HG02588 (cell line): ENCODE measurements at regions not wholly inside any gene's neighbourhood (a gene's known extent, or its start where the extent isn't known, plus 50 kb on each side); places are given as distances from the start of the nearest gene placed in this dataset.
"Not testable (repeated sequence)": the region's sequence is repeated elsewhere in the genome, so short reads cannot be mapped to it uniquely, and the experiment has no call there.

Source experiments
- ATAC-seq: cut with Tn5 transposase; IDR thresholded peaks from one replicate; pipeline ENCODE4 v1.9.1; 2021; ENCODE audit warnings: mild to moderate bottlenecking, moderate library complexity; ENCODE audit not compliant: unreplicated experiment

DNA sequence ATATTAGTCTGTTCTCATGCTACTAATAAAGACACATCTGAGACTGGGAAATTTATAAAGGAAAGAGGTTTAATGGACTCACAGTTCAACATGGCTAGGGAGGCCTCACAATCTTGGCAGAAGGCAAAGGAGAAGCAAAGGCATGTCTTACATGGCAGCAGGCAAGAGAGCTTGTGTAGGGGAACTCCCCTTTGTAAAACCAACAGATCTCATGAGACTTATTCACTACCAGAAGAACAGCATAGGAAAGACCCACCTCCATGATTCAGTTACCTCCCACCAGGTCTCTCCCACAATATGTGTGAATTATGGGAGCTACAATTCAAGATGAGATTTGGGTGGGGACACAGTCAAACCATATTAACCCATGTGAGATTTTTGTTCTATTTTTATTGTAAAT lies 244.5 kb upstream of the TRIB2 start:
- not testable (repeated sequence) for ATAC-seq

DNA sequence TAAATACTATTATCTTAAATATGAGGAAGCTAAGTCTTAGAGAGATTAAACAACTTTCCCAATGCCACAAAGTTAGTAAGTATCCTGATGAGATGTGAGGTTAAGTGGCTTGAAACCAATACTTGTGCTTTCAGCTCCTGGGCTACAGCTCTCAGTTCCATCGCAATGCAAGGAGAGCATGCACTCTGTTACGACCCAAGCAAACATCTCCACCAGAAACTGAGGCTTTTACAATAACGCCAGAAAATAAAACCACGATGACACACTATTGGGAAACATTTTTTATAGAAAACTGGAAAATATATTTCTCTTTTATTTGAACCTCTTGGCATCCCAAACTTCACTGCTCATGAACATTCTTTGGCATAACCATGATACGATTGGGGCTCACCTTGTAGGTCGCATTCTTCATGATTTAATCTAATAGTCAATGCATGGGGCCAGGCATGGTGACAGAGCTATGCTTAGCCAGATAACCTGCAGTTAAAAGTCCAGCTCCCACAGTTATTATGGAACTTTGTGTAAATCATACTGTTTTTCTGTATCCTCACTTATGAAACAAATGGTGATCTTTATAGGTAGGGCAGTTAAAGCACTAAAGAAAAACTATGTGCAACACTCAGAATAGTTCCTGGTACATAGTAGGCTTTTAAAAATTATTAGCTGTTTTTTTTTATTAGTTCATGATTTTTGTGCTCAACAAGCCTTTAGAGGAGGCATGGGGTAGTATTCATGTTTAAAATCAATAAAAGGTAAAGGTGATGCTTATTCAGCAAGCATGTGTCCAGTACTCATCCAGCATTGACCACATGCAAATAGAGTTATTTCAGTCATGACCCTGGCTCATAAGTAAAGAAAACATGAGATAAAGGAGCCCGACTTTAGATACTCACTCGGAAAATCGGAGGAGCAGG lies 238.3 kb upstream of the TRIB2 start:
- no peak for ATAC-seq

DNA sequence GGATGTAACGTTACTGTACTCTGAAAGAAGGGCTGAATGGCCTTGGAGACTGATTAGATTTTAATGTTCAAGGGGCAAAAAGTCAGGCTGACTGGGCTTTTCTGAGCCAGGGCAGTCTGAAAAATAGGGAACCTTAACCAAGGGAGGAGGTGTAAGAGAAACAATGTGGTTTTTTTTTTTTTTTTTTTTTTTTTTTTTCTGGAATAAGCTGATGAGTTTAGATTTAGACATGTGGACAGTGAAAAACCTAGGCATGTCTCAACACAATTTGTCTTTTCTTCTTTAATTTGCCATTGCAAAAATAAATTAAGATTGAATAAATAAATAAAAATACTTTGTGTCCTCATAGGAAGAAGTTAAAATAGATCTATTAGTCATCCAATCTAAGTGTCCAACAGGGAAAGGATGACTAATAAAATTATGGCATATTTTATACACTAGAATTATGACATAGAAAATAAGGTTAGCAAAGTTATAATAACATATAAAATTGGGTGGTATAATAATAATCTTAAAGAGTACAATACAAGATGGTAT lies 237.6 kb upstream of the TRIB2 start:
- ATAC-seq = no peak

DNA sequence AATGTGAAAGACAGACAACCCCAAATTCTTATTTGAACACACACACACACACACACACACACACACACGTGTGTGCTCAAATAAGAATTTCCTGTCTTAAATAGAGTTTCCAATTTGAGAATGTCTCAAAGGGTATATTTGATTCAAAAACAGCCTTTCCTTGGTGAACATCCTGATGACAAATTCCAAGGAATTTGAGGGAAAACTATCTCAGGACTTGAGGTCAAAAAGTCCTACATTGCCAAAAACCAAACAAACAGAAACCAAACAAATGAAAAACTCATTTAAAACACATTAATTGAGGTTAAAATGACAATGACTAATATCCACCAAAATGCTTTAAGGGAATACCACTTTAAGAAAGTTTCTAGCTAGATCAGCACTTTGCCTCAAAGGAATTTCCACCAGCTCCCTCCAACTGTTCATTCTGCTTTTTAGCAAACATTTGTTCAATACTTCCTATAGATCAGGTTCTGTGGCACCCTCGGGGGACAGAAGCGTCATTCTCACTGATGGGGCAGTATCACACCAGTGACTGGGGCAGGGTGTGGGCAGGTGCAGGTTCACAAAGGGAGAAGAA lies 232.1 kb upstream of the TRIB2 start:
- ATAC-seq = no peak

DNA sequence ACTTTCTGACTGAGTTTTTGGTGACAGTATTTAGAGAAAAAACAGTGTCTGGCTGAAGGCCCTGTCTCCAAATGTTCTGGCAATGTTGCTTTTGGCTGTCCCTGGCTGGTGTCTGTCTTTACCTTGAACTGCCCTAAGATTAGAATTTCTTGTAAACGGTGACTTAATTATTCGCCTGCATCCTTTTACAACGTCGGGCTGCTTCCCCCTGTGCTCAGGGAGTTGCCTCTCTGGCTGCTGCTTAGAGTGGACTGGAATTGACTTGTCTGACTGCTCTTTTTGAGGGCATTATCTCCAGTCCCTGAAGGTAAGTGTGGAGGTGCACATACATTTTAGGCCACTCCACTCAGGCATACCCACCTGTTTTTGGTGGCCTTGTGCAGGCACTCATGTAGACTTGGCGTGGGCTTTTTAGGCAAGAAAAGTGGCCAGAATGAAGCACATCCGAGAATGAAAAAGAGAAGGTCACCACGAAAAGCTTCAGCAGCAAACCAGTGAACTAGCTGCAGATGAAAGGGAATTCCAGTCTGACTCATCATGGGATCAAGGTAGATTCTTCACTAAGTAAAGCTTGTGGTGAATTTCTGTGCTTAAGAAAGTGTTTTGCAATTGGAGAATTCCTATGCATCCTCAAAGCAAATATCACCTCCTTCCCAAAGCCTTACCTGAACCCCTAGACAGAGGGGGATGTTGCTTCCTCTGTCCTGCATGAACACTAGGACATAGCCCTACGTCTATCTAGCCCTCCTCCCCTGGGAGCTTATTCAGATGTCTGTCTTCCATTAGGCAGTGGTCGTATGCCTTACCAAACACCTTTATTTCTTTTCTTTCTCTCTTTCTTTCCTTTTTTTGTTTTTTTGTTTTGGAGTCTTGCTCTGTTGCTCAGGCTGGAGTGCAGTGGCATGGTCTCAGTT lies 230.3 kb upstream of the TRIB2 start:
- ATAC-seq = peak; percentile 73

DNA sequence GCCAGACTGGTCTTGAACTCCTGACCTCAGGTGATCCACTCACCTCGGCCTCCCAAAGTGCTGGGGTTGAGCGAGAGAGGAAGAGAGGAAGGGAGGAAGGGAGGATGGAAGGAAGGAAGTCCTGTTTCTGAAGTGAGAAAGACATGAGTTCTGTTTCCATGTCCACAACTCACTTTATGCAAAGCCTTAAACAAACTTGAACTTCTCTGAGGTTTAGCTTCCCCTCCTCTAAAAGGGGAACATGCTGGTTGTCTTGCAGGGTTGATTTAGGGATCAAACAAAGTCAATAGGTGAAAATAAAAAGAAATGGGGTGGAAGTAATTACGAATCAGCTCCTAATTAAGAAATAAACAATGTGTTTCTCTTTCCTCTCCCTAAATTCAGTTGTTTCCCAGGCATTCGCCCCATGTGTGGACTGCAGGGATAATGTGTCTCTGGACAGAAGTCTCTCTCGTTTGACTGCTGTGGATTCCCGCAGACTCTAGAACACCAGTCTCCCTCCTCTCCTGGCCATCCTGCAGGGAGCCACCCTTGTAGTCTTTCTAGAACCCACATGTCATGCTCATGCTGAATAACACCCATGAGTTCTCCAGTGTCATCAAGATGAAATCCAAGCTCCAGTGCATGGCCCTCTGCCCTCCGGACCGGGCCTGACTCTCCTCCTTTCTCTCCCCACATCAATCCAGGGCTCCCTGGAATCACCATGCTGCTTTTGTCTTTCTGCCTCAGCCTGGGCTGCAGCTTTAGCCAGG lies 229.3 kb upstream of the TRIB2 start:
- ATAC-seq = no peak

DNA sequence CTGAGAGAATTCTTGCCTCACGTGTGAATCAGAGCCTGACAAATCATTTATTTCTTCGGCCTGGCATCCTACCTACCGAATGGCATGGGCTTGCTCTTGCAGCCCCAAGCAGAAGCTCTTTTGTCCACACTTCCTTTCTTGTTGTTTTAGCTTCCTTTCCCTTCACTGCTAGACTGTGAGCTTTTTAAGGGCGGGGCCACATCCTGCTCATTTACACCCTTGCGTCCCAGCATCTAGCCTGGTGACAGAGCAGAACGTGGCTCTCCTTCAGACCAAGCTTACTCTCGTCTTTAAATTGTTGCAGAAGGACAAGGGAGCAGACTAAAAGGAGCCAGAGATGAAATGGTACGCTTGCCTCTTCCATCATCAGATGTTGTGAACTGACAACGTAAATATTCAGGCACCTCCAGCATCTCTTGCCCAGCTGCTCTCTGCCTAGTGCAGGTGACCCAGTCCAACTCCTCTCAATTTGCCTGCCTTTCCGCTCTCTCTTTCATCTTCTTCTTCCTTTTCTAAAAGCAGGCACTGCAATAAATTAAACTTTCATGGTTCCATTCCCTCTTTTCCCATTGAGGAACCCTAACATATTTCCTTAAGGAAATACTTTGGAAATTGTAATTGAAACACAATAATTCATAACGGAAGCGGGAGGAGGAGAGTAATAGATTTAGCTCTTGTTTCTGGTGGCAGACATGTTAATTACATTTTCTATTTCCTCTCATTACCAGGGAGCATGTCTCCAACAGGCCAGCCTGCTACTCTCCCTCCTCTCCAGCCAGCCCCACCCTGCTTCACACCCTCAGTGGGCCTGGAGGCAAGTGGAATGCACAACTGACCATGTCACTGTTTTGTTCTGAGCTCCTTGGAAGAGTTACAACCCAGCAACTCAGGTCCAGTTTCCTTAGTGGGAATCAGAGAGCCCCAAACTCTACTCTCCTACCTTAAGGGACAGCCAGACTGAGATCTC lies 228.1 kb upstream of the TRIB2 start:
- ATAC-seq = no peak

DNA sequence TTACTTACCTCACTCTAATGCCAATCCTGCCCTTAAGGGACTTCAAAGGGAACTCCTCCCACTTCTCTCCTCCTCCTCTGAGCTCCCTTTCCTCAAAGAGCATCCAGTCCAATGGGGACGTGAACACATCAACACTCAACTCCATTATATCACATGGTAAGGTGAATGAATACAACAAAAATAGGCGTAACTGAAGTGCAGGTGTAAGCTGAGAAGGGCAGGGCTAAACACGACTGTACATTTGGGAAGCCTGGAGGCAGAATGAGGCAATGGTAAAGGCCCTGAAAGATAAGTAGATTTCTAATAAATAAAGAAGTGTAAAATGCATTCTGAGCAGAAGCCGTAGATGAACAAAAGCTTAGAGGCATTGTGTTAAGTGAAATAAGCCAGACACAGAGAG lies 226.1 kb upstream of the TRIB2 start:
- ATAC-seq = no peak

DNA sequence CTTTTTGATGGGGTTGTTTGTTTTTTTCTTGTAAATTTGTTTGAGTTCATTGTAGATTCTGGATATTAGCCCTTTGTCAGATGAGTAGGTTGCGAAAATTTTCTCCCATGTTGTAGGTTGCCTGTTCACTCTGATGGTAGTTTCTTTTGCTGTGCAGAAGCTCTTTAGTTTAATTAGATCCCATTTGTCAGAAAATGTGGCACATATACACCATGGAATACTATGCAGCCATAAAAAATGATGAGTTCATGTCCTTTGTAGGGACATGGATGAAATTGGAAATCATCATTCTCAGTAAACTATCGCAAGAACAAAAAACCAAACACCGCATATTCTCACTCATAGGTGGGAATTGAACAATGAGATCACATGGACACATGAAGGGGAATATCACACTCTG lies 224.4 kb upstream of the TRIB2 start:
- ATAC-seq = not testable (repeated sequence)

DNA sequence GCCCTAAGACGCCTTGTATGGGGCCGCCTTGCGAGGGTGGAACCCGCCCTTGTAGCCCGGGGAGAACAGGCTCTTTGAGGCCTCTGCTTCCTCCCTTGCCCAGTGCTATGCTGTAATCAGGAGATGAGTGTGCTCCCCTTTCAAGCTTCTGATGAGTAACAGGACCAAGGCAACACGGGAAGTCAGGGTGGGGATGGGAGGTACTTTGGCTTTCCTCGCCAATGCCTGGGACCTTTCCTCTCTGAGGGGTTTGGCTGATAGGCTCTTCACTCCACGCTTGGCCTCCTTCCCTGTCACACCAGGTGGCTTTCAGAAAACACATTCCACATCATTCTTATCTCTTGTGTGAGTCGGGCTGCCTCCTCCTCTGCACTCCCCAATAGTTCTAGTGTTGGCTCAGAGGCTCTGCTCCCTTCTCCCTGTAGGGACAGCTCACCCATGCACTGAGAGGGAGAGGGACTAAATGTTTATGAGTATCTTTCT lies 223.7 kb upstream of the TRIB2 start:
- ATAC-seq = no peak

DNA sequence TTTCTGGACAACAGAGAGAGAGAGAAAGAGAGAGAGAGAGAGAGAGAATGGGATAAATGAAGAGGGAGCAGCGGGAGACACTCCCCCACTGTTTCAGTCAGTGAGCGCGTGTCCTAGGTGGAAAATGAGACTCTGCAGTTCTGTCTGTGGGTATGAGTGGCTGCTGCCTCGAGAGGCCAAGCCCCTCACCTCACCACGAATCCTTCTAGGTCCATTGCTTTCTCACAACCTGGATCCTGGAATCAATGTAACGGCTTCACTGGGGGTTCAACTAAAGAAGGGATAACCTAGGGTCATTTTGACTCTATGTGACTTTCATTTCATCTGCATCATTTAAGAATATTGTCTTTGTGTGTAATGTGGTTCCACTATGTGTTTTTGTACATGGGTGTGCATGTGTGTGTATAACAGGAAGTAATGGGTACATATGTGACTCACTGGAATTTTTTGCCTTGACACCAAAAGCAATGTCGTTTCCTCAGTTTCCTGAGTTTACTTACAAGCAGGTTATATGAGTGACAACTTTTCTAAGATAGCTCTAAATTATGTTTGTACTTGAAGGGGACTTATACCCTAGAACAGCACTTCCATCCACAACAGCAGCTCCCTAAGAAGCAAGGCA lies 221.4 kb upstream of the TRIB2 start:
- no peak for ATAC-seq

DNA sequence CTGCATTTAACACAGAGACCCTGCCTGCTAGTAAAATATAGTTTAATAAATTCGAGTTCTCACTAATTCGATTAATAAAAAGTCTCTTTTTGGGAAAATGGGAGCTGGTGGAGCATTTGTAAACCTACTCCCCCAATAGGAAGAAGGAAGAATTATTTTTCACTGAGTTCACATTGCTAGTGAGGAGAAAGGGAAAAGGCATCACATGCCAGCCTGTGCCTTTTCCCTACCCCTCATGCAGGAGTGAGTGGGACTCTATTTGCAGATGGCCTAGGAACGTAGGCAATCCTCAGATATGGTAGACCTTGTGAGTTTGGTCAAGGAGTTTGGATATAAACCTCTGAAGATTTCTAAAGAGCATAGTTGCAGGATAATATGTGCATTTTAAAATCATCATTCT lies 218.4 kb upstream of the TRIB2 start:
- no peak for ATAC-seq

DNA sequence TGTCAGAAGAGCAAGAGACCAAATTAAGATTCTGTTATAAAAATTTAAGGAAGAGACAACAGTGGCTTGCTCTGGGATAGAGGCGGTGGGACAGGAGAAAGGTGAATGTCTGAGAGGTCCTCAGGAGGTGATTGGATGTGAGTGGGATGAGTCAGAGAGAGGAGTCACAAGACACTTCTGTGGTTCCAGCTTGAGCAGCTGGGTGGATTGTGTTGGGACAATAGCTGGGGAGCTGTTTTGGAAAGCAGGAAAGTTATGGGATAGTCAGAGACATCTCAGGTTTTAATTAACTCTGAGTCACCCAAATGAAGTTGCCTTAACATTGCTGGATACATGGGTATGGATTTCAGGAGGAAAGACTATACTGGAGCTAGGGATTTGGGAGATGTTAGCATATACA lies 218.0 kb upstream of the TRIB2 start:
- ATAC-seq = no peak

DNA sequence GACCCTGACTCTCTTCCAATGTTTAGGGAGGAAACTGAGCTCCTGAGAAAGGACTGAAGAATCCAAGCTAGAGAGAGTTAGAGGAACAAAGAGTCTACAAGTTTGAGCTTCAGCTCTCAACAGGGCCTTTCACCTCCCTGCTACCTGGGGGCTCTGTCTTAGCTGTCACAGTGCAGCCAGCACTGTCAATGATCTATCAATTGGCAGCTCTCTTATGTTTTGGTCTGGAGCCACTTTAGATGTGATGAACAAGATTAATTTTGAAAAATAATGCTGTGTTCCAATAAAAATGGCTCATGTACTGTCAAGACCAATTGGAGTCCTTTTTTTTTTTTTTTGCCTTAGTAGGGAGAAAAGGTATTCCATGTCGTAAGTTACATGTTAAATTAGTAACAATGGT lies 215.8 kb upstream of the TRIB2 start:
- no peak for ATAC-seq

DNA sequence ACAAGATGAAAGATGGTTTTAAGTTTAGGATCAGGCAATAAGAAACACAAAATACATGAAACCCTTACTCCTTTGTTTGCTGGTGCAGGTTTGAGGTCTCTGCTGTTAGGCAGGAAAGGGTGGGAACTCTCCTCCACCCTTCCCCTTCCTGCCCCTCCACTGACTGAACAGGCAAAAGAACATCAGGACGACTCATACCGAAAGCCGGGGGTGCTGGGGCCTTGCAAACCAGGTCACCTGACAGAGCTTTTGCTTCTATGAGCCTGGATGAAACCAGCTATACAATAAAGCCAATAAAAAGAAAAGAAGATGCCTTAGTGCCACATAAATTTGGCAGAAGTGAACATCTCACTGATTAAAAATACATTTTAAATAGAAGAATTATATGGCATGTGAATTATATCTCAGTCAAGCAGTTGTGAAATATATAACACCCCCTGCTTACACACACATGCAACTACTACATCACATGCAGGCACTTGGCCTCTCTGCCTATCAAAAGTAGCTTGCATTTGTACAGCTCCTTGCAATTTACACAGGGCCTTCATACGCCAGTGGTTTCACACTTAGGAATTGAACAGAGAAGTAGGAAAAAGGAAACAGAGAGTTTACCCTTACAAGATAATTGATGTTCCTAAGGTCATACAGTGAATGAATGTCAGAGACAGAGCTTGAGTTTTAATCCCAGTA lies 215.1 kb upstream of the TRIB2 start:
- ATAC-seq = peak; percentile 87

DNA sequence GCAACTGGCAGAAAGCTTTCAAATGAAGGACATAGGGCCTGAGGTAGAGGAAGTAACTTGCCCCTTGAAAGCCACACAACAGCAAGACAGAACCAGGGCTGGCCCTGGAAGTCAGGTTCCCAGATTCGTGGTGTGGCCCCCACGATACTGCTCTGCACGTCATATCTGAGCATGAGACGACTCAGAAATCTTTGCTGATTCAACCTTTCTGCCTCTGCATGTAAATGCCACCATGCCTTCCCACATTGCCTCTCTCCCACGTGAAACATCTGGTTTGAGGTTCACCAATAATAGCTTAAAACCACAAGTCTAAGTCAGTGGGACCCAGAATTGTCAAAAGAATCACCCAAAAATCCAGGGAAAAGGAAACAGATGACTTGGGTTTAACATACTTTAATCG lies 214.0 kb upstream of the TRIB2 start:
- ATAC-seq = no peak

DNA sequence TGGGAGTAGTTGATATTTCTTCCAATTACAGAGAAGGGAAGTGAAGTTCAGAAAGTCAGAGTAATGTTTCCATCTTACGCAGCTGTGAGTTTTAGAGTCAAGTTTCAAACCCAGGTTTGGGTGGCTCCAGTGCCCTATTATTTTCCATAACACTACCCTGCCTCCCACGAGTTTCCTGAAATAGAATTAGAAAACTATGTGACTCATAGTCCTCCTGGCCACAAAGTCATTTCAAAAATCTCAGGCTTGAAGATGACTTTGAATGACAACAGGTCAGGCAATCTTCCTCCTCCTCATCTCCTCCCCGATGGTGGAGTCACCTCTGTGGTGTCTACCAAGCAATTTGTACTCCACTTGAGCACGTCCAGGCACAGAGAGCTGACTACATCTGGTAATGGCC lies 212.3 kb upstream of the TRIB2 start:
- ATAC-seq = peak; percentile 39

DNA sequence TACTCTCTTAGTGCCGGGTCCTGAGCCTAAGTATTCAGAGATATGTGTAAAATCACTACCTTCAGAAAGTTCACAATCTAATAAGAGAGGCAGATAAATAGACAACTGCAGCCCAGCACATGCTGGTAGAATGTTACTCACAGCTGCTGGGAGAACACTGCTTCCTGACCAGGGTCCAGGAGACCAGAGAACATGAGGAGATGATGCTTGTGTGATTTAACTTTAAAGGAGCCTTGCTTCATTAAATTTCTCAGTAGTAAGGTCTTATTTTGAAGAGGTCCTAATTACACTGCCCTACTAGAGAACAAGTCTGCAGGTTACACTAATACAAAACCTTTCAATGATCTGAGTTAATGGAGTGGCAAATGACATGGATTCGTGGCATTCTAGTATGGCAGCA lies 209.9 kb upstream of the TRIB2 start:
- ATAC-seq = no peak
